Stimulated activated CD4-positive, alpha-beta T cell treated with anti-CD3 and anti-CD28 coated beads, Interleukin-2, amount 100 ng/mL, for 48 hours (primary cell): ENCODE measurements at regions not wholly inside any gene's neighbourhood (a gene's known extent, or its start where the extent isn't known, plus 50 kb on each side); places are given as distances from the start of the nearest gene placed in this dataset.

Experiments
- DNase-seq, 2 donors: peaks; one replicate each; pipeline ENCODE4 v3.0.0-alpha.2; 2020

GRCh38 chr9:116070256-116070914 lies 83.2 kb upstream of the PAPPA start:
- no peak for DNase-seq

GRCh38 chr9:116072046-116072445 lies 81.5 kb upstream of the PAPPA start:
- DNase-seq: no peak

GRCh38 chr9:116073826-116074225 lies 79.8 kb upstream of the PAPPA start:
- no peak for DNase-seq

GRCh38 chr9:116074658-116075057 lies 78.9 kb upstream of the PAPPA start:
- no peak for DNase-seq

GRCh38 chr9:116075191-116075590 lies 78.4 kb upstream of the PAPPA start:
- no peak for DNase-seq

- no peak for DNase-seq
Observed at GRCh38 chr9:116078640-116079039, 75.0 kb upstream of the PAPPA start.

- no peak for DNase-seq
Observed at GRCh38 chr9:116080561-116080960, 73.0 kb upstream of the PAPPA start.

- no peak for DNase-seq
Observed at GRCh38 chr9:116081435-116082115, 72.0 kb upstream of the PAPPA start.

GRCh38 chr9:116083837-116084236 lies 69.8 kb upstream of the PAPPA start:
- no peak for DNase-seq

GRCh38 chr9:116084497-116084896 lies 69.1 kb upstream of the PAPPA start:
- no peak for DNase-seq

- no peak for DNase-seq
Observed at GRCh38 chr9:116087246-116087645, 66.3 kb upstream of the PAPPA start.

- DNase-seq: no peak
Observed at GRCh38 chr9:116087751-116088194, 65.8 kb upstream of the PAPPA start.

GRCh38 chr9:116088396-116088795 lies 65.2 kb upstream of the PAPPA start:
- no peak for DNase-seq

GRCh38 chr9:116090030-116090770 lies 63.4 kb upstream of the PAPPA start:
- no peak for DNase-seq

- DNase-seq: no peak
Observed at GRCh38 chr9:116094846-116095245, 58.7 kb upstream of the PAPPA start.

- DNase-seq: no peak
Observed at GRCh38 chr9:116095403-116095802, 58.2 kb upstream of the PAPPA start.

- DNase-seq: no peak
Observed at GRCh38 chr9:116096046-116096445, 57.5 kb upstream of the PAPPA start.

GRCh38 chr9:116096853-116097252 lies 56.7 kb upstream of the PAPPA start:
- no peak for DNase-seq

GRCh38 chr9:116098476-116098875 lies 55.1 kb upstream of the PAPPA start:
- no peak for DNase-seq

GRCh38 chr9:116099821-116100220 lies 53.8 kb upstream of the PAPPA start:
- no peak for DNase-seq

GRCh38 chr9:116100711-116101121 lies 52.9 kb upstream of the PAPPA start:
- DNase-seq: no peak

- DNase-seq: no peak
Observed at GRCh38 chr9:116101516-116101915, 52.1 kb upstream of the PAPPA start.

- no peak for DNase-seq
Observed at GRCh38 chr9:116102596-116102995, 51.0 kb upstream of the PAPPA start.
